ENCODE measurements at regions not wholly inside any gene's neighbourhood (a gene's known extent, or its start where the extent isn't known, plus 50 kb on each side); places are given as distances from the start of the nearest gene placed in this dataset.

DNA sequence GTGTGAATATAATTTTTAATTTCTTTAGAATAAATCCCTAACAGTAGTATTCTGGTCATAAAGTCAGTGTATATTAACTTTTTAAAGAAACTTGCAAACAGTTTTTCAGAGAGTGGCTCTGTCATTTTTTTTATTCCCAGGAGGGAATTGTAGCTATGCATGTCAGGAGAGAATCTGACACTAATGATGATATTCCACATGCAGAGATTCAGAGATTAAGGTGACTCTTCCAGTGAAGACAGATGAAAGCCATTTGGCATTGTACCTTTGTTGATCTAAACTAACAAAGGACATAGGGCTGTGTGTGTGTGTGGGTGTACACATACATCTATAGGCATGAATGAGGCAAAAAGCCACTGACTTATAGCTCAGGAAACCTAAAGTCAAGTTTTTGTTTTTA, 99.9 kb downstream of the TNFSF13B start:
- ChIA-PET POLR2A (no interaction called here), CTCF (no interaction called here)
- no TSS peak for BruUV-seq (replicated peaks)
- no peak overlapping the region for H3K27ac ChIP-seq (ENCODE audit: insufficient read depth, low read depth, low read length)
- FAIRE-seq (no peak), DNase-seq (ENCODE audit: low read depth, low spot score) (no peak)
- H3K9ac ChIP-seq (replicated peaks; ENCODE audit: extremely low read depth, insufficient read depth, low read length): no peak overlapping the region
- no peaks in the 10 kb centered on the region for H3K27me3 ChIP-seq (ENCODE audit: control insufficient read depth in 2 of 2, insufficient read depth in 2 of 2, low read length in 2 of 2)
- intact Hi-C loops (cut with micrococcal nuclease): no loop called here
- no peaks in the 10 kb centered on the region for H4K20me1 ChIP-seq (replicated peaks; ENCODE audit: control insufficient read depth, extremely low read depth, insufficient read depth, low read length)
- H3K79me2 ChIP-seq (ENCODE audit: control insufficient read depth, insufficient read depth, low read length): no peaks in the 10 kb centered on the region
- no peaks in the 10 kb centered on the region for H3K9me1 ChIP-seq (replicated peaks; ENCODE audit: control insufficient read depth, extremely low read depth, insufficient read depth, low read length)
- H3K9me3 ChIP-seq (replicated peaks; ENCODE audit: control insufficient read depth, insufficient read depth, low read length): no peaks in the 10 kb centered on the region
- TF ChIP-seq POLR2A (IDR thresholded peaks at IDR 0.05; ENCODE audit: low read depth, low read length) (no peak), EZH2 (IDR thresholded peaks at IDR 0.05; ENCODE audit: borderline replicate concordance, low read depth, low read length, severe bottlenecking) (no peak), JUN (IDR thresholded peaks at IDR 0.05; ENCODE audit: borderline replicate concordance, insufficient read depth, insufficient read length, low read depth) (no peak), MYC (IDR thresholded peaks at IDR 0.05; ENCODE audit: low read depth, low read length) (no peak), FOS (IDR thresholded peaks at IDR 0.05; ENCODE audit: borderline replicate concordance, insufficient read depth, low read length) (no peak), GATA2 (IDR thresholded peaks at IDR 0.05; ENCODE audit: insufficient read depth, insufficient read length, low read depth, low read length) (no peak)
- TF ChIP-seq, protein P1, sequence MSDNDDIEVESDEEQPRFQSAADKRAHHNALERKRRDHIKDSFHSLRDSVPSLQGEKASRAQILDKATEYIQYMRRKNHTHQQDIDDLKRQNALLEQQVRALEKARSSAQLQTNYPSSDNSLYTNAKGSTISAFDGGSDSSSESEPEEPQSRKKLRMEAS (IDR thresholded peaks at IDR 0.05; ENCODE audit: insufficient read depth, insufficient read length): no peak
- TF ChIP-seq, protein P2, sequence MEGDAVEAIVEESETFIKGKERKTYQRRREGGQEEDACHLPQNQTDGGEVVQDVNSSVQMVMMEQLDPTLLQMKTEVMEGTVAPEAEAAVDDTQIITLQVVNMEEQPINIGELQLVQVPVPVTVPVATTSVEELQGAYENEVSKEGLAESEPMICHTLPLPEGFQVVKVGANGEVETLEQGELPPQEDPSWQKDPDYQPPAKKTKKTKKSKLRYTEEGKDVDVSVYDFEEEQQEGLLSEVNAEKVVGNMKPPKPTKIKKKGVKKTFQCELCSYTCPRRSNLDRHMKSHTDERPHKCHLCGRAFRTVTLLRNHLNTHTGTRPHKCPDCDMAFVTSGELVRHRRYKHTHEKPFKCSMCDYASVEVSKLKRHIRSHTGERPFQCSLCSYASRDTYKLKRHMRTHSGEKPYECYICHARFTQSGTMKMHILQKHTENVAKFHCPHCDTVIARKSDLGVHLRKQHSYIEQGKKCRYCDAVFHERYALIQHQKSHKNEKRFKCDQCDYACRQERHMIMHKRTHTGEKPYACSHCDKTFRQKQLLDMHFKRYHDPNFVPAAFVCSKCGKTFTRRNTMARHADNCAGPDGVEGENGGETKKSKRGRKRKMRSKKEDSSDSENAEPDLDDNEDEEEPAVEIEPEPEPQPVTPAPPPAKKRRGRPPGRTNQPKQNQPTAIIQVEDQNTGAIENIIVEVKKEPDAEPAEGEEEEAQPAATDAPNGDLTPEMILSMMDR (IDR thresholded peaks at IDR 0.05; ENCODE audit: extremely low read depth in 1 of 2, insufficient read depth in 1 of 2, low read depth in 1 of 2, low read length in 2 of 2): no peak
- H2AFZ ChIP-seq (ENCODE audit: low read depth, low read length): no peak overlapping the region
- H3K4me3 ChIP-seq (replicated peaks in 1 of 3; ENCODE audit: insufficient read depth in 1 of 3, low read depth in 1 of 3, low read length in 3 of 3): no peak overlapping the region
- dilution Hi-C loops (cut with MboI; ENCODE audit: extremely low pct_ligation_motif_present, low sequenced_read_pairs): no loop called here
- H3K4me1 ChIP-seq (ENCODE audit: control insufficient read depth, extremely low read depth, insufficient read depth, low read length): no peaks in the 10 kb centered on the region
- no peaks in the 10 kb centered on the region for H3K36me3 ChIP-seq (ENCODE audit: control insufficient read depth in 2 of 2, extremely low read depth in 1 of 2, insufficient read depth in 2 of 2, low read length in 2 of 2)
- H3K4me2 ChIP-seq (ENCODE audit: insufficient read depth, low read length): no peak overlapping the region
